Astrocyte of the spinal cord (primary cell): ENCODE measurements at regions not wholly inside any gene's neighbourhood (a gene's known extent, or its start where the extent isn't known, plus 50 kb on each side); places are given as distances from the start of the nearest gene placed in this dataset.

Experiments
- DNase-seq: peaks from one replicate; pipeline ENCODE4 v3.0.0; 2011; ENCODE audit warnings: low read depth, low spot score
- H3K4me3 ChIP-seq: 2 replicates; pipeline ENCODE4 v1.5.1; 2011; ENCODE audit warnings: low read depth, mild to moderate bottlenecking, low read length, moderate library complexity
- CTCF ChIP-seq: IDR thresholded peaks from 2 replicates; pipeline ENCODE4 v1.5.1; 2012; ENCODE audit warnings: low read depth, mild to moderate bottlenecking, low read length, inconsistent platforms
- in situ Hi-C: cut with HindIII; loops from 2 replicates; pipeline ENCODE4 v1.10.0; 2017; ENCODE audit warnings: low sequenced_read_pairs

DNA sequence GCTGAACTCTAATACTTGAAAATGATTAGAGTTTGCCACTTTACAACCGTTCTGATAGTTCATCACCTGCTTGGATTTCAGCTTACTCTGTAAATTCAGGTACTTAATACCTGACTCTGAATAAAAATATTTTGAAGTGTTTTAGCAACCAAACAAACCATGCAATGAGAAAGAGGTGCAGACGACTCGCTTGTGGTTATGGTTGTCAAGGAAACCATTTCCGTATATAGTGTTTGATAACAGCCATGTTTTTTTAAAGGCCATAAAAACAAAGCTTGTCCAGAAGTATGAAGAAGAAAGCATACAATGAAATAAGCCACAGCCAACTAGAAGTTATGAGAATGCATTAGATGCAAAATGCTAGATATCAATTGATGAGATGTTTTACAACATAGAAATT is 167.2 kb upstream of the HMCN1 start:
- in situ Hi-C loops: no loop called here
- peak; percentile 81 for DNase-seq
- no peak overlapping the region for H3K4me3 ChIP-seq
- TF ChIP-seq CTCF: no peak

DNA sequence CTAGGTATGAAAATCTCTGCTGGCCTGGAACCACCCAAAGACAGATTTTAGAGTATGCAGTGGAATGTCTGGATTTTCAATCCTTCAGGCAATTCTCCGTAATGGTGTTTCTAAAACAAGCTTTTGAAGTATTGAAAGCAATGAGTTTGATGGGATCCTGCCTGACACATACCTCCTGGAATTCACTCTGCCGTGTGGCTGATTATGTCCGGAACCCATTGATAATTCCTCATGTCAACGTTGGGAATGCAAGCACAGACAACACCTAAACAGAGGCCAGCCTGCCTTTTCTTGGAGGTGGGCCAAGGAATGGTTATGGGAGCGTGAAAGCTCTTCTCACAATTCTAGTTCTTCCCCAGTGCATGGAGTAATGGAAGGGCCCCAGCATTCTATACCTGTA is 168.9 kb upstream of the HMCN1 start:
- in situ Hi-C loops: no loop called here
- TF ChIP-seq CTCF: no peak
- DNase-seq: peak; percentile 85
- no peak overlapping the region for H3K4me3 ChIP-seq

GRCh38 chr1:185564816-185565215 is 169.4 kb upstream of the HMCN1 start:
- no peak for DNase-seq
- H3K4me3 ChIP-seq: no peak overlapping the region
- in situ Hi-C loops: no loop called here
- TF ChIP-seq CTCF: no peak

GRCh38 chr1:185562461-185563359 is 171.5 kb upstream of the HMCN1 start:
- in situ Hi-C loops: no loop called here
- no peak overlapping the region for H3K4me3 ChIP-seq
- TF ChIP-seq CTCF: no peak
- no peak for DNase-seq

DNA sequence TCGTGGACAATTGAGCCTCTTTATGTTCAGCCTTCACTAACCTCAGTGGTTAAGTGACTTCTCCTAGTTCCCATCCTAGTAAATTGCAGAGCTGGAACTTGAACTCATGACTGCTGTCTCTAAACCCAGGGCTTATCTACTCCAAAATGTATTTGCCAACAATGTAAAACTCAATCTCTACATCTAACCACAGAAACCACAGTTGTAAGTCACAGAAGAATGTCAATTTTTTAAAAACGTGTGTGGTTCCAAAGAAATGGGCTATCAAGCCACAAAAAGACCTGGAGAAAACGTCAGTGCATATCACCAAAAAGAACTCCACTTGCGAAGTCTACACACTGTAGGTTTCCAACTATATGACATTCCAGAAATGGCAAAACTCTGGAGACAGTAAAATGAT is 172.6 kb upstream of the HMCN1 start:
- DNase-seq: peak; percentile 79
- no peak for TF ChIP-seq CTCF
- H3K4me3 ChIP-seq: no peak overlapping the region
- in situ Hi-C loops: no loop called here

DNA sequence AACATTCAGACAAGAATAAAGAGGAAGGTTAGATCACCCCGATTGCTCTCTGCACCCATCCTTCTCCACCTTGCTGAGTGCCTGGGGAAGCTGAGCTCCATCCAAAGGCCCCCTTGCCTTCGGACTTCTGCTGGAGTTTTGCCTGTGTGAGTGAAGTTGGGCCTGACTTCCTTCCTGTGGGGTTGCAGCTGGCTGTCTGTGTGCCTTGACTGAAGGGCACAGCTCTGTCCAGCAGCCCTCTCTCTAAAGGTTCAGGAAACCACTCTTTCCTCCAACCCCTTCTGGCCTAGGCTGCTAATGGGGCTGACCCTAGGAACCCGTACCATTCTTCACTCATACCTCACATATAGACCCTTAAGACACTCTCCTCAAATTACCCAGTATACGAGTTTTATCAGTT is 173.4 kb upstream of the HMCN1 start:
- TF ChIP-seq CTCF: no peak
- in situ Hi-C loops: no loop called here
- no peak for DNase-seq
- H3K4me3 ChIP-seq: no peak overlapping the region
